Uterus (tissue), 2 donors: ENCODE measurements at regions not wholly inside any gene's neighbourhood (a gene's known extent, or its start where the extent isn't known, plus 50 kb on each side); places are given as distances from the start of the nearest gene placed in this dataset.

Experiments
- POLR2A ChIP-seq, 2 donors: fragments of 450-650 bp; IDR thresholded peaks; one replicate each; pipeline ENCODE4 v1.6.1; 2016; ENCODE audit warnings: antibody characterized with exemption in 2 of 2, mild to moderate bottlenecking in 1 of 2, moderate library complexity in 1 of 2
- TF ChIP-seq, protein P1 (sequence below), 4 experiments: fragments of 200-600 bp in 2 of 4; fragments of 450-650 bp in 2 of 4; sonication (generic) in 2 of 4; IDR thresholded peaks; one replicate each; pipeline ENCODE4 v1.5.1; 2016 to 2019; ENCODE audit warnings: antibody characterized with exemption in 4 of 4, mild to moderate bottlenecking in 2 of 4, moderate library complexity in 1 of 4

DNA sequence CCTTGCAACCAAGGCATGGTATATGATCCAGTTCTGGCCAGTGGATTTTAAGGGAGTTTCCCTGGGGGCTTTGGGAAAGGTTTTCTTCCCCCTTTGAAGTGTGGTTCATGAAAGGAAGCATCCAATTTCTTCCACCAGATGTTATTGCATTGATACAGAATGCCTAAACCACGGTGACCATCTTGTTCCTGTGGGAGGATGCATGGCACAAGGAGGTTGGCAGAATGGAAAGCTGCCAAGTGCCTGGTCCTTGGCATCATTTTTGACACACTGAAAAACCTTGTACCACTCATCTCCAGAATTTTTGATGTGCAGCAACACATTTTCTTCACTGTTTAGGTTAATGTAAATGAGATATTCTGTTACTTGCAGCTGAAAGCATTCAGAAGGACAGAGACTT is 55.2 kb upstream of the CXCR4 start:
- no peak for TF ChIP-seq POLR2A (IDR thresholded peaks at IDR 0.05)
- TF ChIP-seq, protein P1, sequence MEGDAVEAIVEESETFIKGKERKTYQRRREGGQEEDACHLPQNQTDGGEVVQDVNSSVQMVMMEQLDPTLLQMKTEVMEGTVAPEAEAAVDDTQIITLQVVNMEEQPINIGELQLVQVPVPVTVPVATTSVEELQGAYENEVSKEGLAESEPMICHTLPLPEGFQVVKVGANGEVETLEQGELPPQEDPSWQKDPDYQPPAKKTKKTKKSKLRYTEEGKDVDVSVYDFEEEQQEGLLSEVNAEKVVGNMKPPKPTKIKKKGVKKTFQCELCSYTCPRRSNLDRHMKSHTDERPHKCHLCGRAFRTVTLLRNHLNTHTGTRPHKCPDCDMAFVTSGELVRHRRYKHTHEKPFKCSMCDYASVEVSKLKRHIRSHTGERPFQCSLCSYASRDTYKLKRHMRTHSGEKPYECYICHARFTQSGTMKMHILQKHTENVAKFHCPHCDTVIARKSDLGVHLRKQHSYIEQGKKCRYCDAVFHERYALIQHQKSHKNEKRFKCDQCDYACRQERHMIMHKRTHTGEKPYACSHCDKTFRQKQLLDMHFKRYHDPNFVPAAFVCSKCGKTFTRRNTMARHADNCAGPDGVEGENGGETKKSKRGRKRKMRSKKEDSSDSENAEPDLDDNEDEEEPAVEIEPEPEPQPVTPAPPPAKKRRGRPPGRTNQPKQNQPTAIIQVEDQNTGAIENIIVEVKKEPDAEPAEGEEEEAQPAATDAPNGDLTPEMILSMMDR (IDR thresholded peaks at IDR 0.05): no peak
